ENCODE measurements at regions not wholly inside any gene's neighbourhood (a gene's known extent, or its start where the extent isn't known, plus 50 kb on each side); places are given as distances from the start of the nearest gene placed in this dataset.

- no peak for DNase-seq (ENCODE audit: low read depth in 4 of 4, low spot score in 3 of 4)
Observed at GRCh38 chr16:13542284-13542683, 377.7 kb upstream of the ERCC4 start.

GRCh38 chr16:13543850-13544249 is 376.1 kb upstream of the ERCC4 start:
- DNase-seq (ENCODE audit: low read depth in 4 of 4, low spot score in 3 of 4), result no peak

GRCh38 chr16:13545271-13545670 is 374.7 kb upstream of the ERCC4 start:
- no peak for DNase-seq (ENCODE audit: low read depth in 4 of 4, low spot score in 3 of 4)

- DNase-seq (ENCODE audit: low read depth in 4 of 4, low spot score in 3 of 4), result no peak
Observed at GRCh38 chr16:13550254-13550653, 369.7 kb upstream of the ERCC4 start.

GRCh38 chr16:13552062-13552959 is 367.6 kb upstream of the ERCC4 start:
- no peak for DNase-seq (ENCODE audit: low read depth in 4 of 4, low spot score in 3 of 4)

GRCh38 chr16:13552960-13553257 is 367.0 kb upstream of the ERCC4 start:
- DNase-seq (ENCODE audit: low read depth in 4 of 4, low spot score in 3 of 4), result no peak

GRCh38 chr16:13553453-13553985 is 366.4 kb upstream of the ERCC4 start:
- no peak for DNase-seq (ENCODE audit: low read depth in 4 of 4, low spot score in 3 of 4)

- no peak for DNase-seq (ENCODE audit: low read depth in 4 of 4, low spot score in 3 of 4)
Observed at GRCh38 chr16:13554005-13554404, 365.9 kb upstream of the ERCC4 start.

- no peak for DNase-seq (ENCODE audit: low read depth in 4 of 4, low spot score in 3 of 4)
Observed at GRCh38 chr16:13554643-13555042, 365.3 kb upstream of the ERCC4 start.

- DNase-seq (ENCODE audit: low read depth in 4 of 4, low spot score in 3 of 4), result no peak
Observed at GRCh38 chr16:13557418-13557817, 362.5 kb upstream of the ERCC4 start.

- DNase-seq (ENCODE audit: low read depth in 4 of 4, low spot score in 3 of 4), result no peak
Observed at GRCh38 chr16:13558752-13559151, 361.2 kb upstream of the ERCC4 start.

- DNase-seq (ENCODE audit: low read depth in 4 of 4, low spot score in 3 of 4), result no peak
Observed at GRCh38 chr16:13559624-13560023, 360.3 kb upstream of the ERCC4 start.

GRCh38 chr16:13560151-13560550 is 359.8 kb upstream of the ERCC4 start:
- no peak for DNase-seq (ENCODE audit: low read depth in 4 of 4, low spot score in 3 of 4)

GRCh38 chr16:13561291-13562070 is 358.5 kb upstream of the ERCC4 start:
- DNase-seq (ENCODE audit: low read depth in 4 of 4, low spot score in 3 of 4), result no peak

GRCh38 chr16:13568803-13569202 is 351.2 kb upstream of the ERCC4 start:
- no peak for DNase-seq (ENCODE audit: low read depth in 4 of 4, low spot score in 3 of 4)

GRCh38 chr16:13569986-13570385 is 350.0 kb upstream of the ERCC4 start:
- DNase-seq (ENCODE audit: low read depth in 4 of 4, low spot score in 3 of 4), result no peak

GRCh38 chr16:13571036-13571435 is 348.9 kb upstream of the ERCC4 start:
- DNase-seq (ENCODE audit: low read depth in 4 of 4, low spot score in 3 of 4), result no peak

GRCh38 chr16:13573903-13574302 is 346.1 kb upstream of the ERCC4 start:
- DNase-seq (ENCODE audit: low read depth in 4 of 4, low spot score in 3 of 4), result no peak

- no peak for DNase-seq (ENCODE audit: low read depth in 4 of 4, low spot score in 3 of 4)
Observed at GRCh38 chr16:13586051-13586450, 333.9 kb upstream of the ERCC4 start.

- DNase-seq (ENCODE audit: low read depth in 4 of 4, low spot score in 3 of 4), result peak in 2 of 4 donors; percentile 17 to 24
Observed at GRCh38 chr16:13587181-13587580, 332.8 kb upstream of the ERCC4 start.

- no peak for DNase-seq (ENCODE audit: low read depth in 4 of 4, low spot score in 3 of 4)
Observed at GRCh38 chr16:13594823-13595222, 325.1 kb upstream of the ERCC4 start.

GRCh38 chr16:13606804-13607203 is 313.1 kb upstream of the ERCC4 start:
- DNase-seq (ENCODE audit: low read depth in 4 of 4, low spot score in 3 of 4), result no peak
